ENCODE measurements at regions not wholly inside any gene's neighbourhood (a gene's known extent, or its start where the extent isn't known, plus 50 kb on each side); places are given as distances from the start of the nearest gene placed in this dataset.

GRCh38 chr1:168875831-168876230 lies 146.8 kb upstream of the DPT start:
- no peak overlapping the region for H3K4me3 ChIP-seq (replicated peaks in 1 of 3)
- no peaks in the 10 kb centered on the region for H3K27me3 ChIP-seq
- H3K4me1 ChIP-seq: peaks cover 5 to 7% of the 10 kb centered on the region in 2 donors
- 90 to 100% methylated on average over 1 of the region's 1 CpG for WGBS, 2 donors
- no peak overlapping the region for H3K27ac ChIP-seq
- intact Hi-C loops (cut with DNase I): no loop called here
- H3K36me3 ChIP-seq: no peaks in the 10 kb centered on the region
- TF ChIP-seq POLR2A (IDR thresholded peaks at IDR 0.05): no peak
- no peak for TF ChIP-seq CTCF (IDR thresholded peaks at IDR 0.05)
- no peak for DNase-seq
- no peaks in the 10 kb centered on the region for H3K9me3 ChIP-seq

GRCh38 chr1:168876830-168877229 lies 147.8 kb upstream of the DPT start:
- TF ChIP-seq CTCF (IDR thresholded peaks at IDR 0.05) (no peak), POLR2A (IDR thresholded peaks at IDR 0.05) (no peak)
- 95 to 97% methylated on average over 1 of the region's 1 CpG for WGBS, 2 donors

GRCh38 chr1:168879896-168880734 lies 151.1 kb upstream of the DPT start:
- WGBS, 2 donors: 35 to 45% methylated on average over 10 of the region's 10 CpGs
- peaks cover 5 to 7% of the 10 kb centered on the region in 2 donors for H3K4me1 ChIP-seq
- peak; percentile 50 to 52 for DNase-seq
- no peaks in the 10 kb centered on the region for H3K9me3 ChIP-seq
- H3K27me3 ChIP-seq: no peaks in the 10 kb centered on the region
- peak overlapping the region; percentile 26 to 55 (median 41) for H3K27ac ChIP-seq
- H3K4me3 ChIP-seq (replicated peaks in 1 of 3): no peak overlapping the region
- intact Hi-C loops (cut with DNase I): no loop called here
- H3K36me3 ChIP-seq: no peaks in the 10 kb centered on the region
- TF ChIP-seq CTCF (IDR thresholded peaks at IDR 0.05) (no peak), POLR2A (IDR thresholded peaks at IDR 0.05) (peak in 1 of 2 donors; percentile 11)

More at GRCh38 chr1:168876830-168877229, 147.8 kb upstream of the DPT start:
- H3K9me3 ChIP-seq: no peaks in the 10 kb centered on the region
- no peak overlapping the region for H3K4me3 ChIP-seq (replicated peaks in 1 of 3)
- intact Hi-C loops (cut with DNase I): no loop called here
- no peak for DNase-seq
- no peaks in the 10 kb centered on the region for H3K36me3 ChIP-seq
- no peak overlapping the region for H3K27ac ChIP-seq
- no peaks in the 10 kb centered on the region for H3K27me3 ChIP-seq
- H3K4me1 ChIP-seq: peaks cover 5 to 7% of the 10 kb centered on the region in 2 donors

GRCh38 chr1:168881656-168882260 lies 152.8 kb upstream of the DPT start:
- 91 to 93% methylated on average over 2 of the region's 2 CpGs for WGBS, 2 donors
- Histone ChIP-seq H3K27me3 (no peaks in the 10 kb centered on the region), H3K4me3 (replicated peaks in 1 of 3) (no peak overlapping the region), H3K4me1 (peaks cover 5 to 7% of the 10 kb centered on the region in 2 donors), H3K36me3 (no peaks in the 10 kb centered on the region), H3K27ac (no peak overlapping the region), H3K9me3 (no peaks in the 10 kb centered on the region)
- no peak for TF ChIP-seq POLR2A (IDR thresholded peaks at IDR 0.05)
- TF ChIP-seq CTCF (IDR thresholded peaks at IDR 0.05): no peak
- no peak for DNase-seq
- intact Hi-C loops (cut with DNase I): no loop called here

GRCh38 chr1:168887381-168887780 lies 158.4 kb upstream of the DPT start:
- 42 to 56% methylated on average over 4 of the region's 4 CpGs for WGBS, 2 donors
- intact Hi-C loops (cut with DNase I): no loop called here
- TF ChIP-seq POLR2A (IDR thresholded peaks at IDR 0.05): no peak
- TF ChIP-seq CTCF (IDR thresholded peaks at IDR 0.05): no peak

More at GRCh38 chr1:168887381-168887780, 158.4 kb upstream of the DPT start:
- Histone ChIP-seq H3K27me3 (no peaks in the 10 kb centered on the region), H3K36me3 (no peaks in the 10 kb centered on the region), H3K4me3 (replicated peaks in 1 of 3) (no peak overlapping the region), H3K9me3 (no peaks in the 10 kb centered on the region), H3K4me1 (no peaks in the 10 kb centered on the region), H3K27ac (no peak overlapping the region)
- DNase-seq: peak; percentile 51 to 61
